Right lobe of liver (tissue), 4 donors: ENCODE measurements at regions not wholly inside any gene's neighbourhood (a gene's known extent, or its start where the extent isn't known, plus 50 kb on each side); places are given as distances from the start of the nearest gene placed in this dataset.

Experiments used
- CTCF ChIP-seq, 4 donors: fragments of 200-600 bp in 3 of 4; fragments of 450-650 bp in 1 of 4; IDR thresholded peaks; one replicate each; pipeline versions ENCODE4 v1.5.1 to v1.8.0; 2016 to 2022; ENCODE audit warnings: antibody characterized with exemption in 4 of 4, mild to moderate bottlenecking in 2 of 4
- POLR2A ChIP-seq: fragments of 450-650 bp; IDR thresholded peaks from one replicate; pipeline ENCODE4 v1.6.1; 2017; ENCODE audit warnings: antibody characterized with exemption, mild to moderate bottlenecking
- donor health status: DM: no; HTN: no; CAD: no.
- donor health status: DM: no; HTN: no; CAD: no.
- donor health status: DM: no; HTN: yes; CAD: no.

GRCh38 chr3:193761969-193762368, 169.0 kb downstream of the OPA1 start:
- no peak for TF ChIP-seq CTCF (IDR thresholded peaks at IDR 0.05)
- TF ChIP-seq POLR2A: no peak
